Loucy (cell line): ENCODE measurements at regions not wholly inside any gene's neighbourhood (a gene's known extent, or its start where the extent isn't known, plus 50 kb on each side); places are given as distances from the start of the nearest gene placed in this dataset.

ENCODE experiments used
- CTCF ChIP-seq: fragments of 200-600 bp; sonication (generic); conservative IDR thresholded peaks from 2 replicates; pipeline ENCODE4 v1.5.1; 2014; ENCODE audit warnings: mild to moderate bottlenecking, antibody characterized with exemption, low read length
- EZH2phosphoT487 ChIP-seq: fragments of 200-600 bp; IDR thresholded peaks from 2 replicates; pipeline ENCODE4 v1.6.1; 2018; ENCODE audit warnings: antibody characterized with exemption, mild to moderate bottlenecking, moderate library complexity, borderline replicate concordance

GRCh38 chr10:120736377-120736776, 114.8 kb upstream of the WDR11 start:
- no peak for TF ChIP-seq CTCF
- TF ChIP-seq EZH2phosphoT487 = no peak
